ENCODE measurements at regions not wholly inside any gene's neighbourhood (a gene's known extent, or its start where the extent isn't known, plus 50 kb on each side); places are given as distances from the start of the nearest gene placed in this dataset.

DNA sequence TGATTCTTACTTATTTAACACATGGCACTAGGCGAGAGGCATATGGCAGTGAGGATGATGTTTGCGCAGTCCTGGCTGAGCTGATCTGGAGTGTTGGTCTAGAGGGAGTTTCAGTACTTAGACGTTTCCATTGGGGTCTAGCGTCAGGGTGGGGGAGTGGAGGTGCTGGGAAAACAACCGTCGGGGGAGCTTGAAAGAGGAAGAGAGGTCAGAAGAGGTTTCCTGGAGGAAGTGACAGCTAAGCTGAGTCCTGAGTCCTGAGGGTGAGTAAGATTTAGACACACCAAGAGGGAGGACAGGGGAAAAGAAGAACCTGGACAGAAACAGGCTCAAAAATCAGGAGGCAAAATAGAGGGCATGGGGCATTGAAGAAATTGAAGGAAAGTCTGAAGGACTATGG is 81.4 kb downstream of the ALOX5AP start:
- H3K4me3 ChIP-seq (ENCODE audit: low read depth, low read length) = no peak overlapping the region
- no peaks in the 10 kb centered on the region for H3K4me1 ChIP-seq (ENCODE audit: control insufficient read depth, insufficient read depth, low read length)
- H3K9me3 ChIP-seq (ENCODE audit: control insufficient read depth, insufficient read depth, low read depth, low read length) = no peaks in the 10 kb centered on the region
- no peaks in the 10 kb centered on the region for H3K36me3 ChIP-seq (ENCODE audit: control insufficient read depth, insufficient read depth, low read length)
- H3K27me3 ChIP-seq (ENCODE audit: control insufficient read depth, insufficient read depth, low read length) = no peaks in the 10 kb centered on the region
- H3K27ac ChIP-seq (ENCODE audit: low read depth, low read length) = no peak overlapping the region
- H3K9ac ChIP-seq (ENCODE audit: low read length) = no peak overlapping the region

DNA sequence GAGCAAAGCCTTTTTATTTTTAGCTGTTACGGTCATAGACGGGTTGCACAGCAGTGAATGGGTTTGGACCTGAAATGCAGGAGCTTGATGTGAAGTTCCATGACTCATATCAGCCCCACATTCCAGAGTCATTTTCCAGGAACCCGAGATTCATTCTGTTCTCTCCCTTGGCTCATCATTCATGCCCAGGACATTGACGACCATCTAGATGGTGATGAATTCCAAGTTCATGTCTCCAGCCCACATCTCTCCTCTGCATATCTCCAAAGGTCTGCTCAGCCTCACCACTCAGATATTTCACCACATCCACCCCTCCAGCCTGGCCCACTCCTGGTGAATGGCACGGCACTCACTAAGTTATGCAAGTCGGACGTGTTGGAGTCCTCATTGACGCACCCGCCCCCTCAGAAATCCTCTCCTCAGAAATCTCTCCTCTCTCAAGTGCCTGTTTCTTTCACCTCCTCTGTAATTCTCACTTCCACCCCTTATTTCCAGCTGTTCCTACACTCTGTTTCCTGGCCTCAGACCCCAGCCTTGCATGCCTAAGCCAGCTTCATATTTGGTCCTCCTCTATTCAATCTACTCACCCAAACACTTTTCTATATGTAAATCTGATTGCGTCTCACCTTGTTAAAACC is 83.1 kb downstream of the ALOX5AP start:
- H3K9ac ChIP-seq (ENCODE audit: low read length) = no peak overlapping the region
- no peak overlapping the region for H3K4me3 ChIP-seq (ENCODE audit: low read depth, low read length)
- H3K27ac ChIP-seq (ENCODE audit: low read depth, low read length) = no peak overlapping the region
- no peaks in the 10 kb centered on the region for H3K9me3 ChIP-seq (ENCODE audit: control insufficient read depth, insufficient read depth, low read depth, low read length)
- H3K36me3 ChIP-seq (ENCODE audit: control insufficient read depth, insufficient read depth, low read length) = no peaks in the 10 kb centered on the region
- H3K4me1 ChIP-seq (ENCODE audit: control insufficient read depth, insufficient read depth, low read length) = no peaks in the 10 kb centered on the region
- H3K27me3 ChIP-seq (ENCODE audit: control insufficient read depth, insufficient read depth, low read length) = no peaks in the 10 kb centered on the region

DNA sequence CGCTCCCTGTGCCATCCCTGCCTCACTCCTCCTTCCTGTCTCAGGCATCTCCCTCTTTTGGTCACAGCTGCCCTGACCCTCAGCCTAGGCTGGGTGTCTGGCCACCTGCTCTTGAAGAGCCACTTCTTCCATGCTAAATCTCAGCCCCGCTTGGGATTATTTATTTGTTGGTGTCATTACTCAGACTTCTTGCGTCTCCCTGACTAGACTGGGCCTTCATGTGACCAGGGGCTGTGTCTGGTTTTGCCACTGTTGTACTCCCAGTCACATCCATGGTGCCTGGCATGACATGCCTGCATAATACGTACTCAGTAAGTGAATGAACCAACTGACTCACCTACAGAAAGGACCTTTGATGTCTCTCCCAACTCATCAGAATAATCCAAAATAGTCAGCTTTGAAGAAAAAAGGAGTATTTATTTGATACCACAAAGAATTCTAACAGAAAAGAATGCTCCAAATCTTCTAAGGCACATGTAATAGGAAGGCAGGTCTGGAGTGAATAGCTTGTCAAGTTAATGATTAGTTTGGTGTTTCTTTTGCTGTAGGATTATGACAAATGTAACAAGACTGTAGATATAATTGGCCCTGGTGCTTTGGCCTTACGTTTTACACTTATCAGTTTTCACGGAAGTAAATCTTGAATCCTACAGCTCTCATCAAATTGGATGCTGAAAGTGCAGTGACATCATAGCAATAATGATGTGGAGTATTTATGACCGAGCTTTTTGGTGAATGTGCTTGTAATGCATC is 84.0 kb downstream of the ALOX5AP start:
- H3K36me3 ChIP-seq (ENCODE audit: control insufficient read depth, insufficient read depth, low read length) = no peaks in the 10 kb centered on the region

DNA sequence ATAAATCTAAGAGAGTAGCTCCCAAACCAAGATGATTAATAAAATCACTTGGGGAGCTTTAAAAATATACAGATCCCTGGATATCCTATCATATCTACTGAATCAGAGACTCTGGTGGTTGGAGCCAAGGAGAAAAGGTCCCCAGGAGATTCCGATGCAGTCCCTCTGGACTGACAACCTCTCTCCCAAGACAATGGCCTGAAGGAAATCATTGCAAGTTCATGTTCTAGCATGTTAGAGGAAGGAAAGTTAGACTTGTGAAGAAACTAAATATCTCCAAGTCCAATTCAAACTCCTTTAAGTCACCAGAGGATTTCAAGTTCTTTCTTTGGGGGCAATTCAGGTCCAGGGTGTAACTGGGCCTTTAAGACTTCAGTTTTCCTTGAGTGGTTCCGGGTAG is 84.7 kb upstream of the MEDAG start:
- no peak overlapping the region for H3K4me3 ChIP-seq (ENCODE audit: low read depth, low read length)
- H3K4me1 ChIP-seq (ENCODE audit: control insufficient read depth, insufficient read depth, low read length) = peaks cover 10% of the 10 kb centered on the region; the same call in 1 of the 2 replicates
- peaks cover 11% of the 10 kb centered on the region for H3K27me3 ChIP-seq (ENCODE audit: control insufficient read depth, insufficient read depth, low read length)
- no peak overlapping the region for H3K27ac ChIP-seq (ENCODE audit: low read depth, low read length)
- no peaks in the 10 kb centered on the region for H3K9me3 ChIP-seq (ENCODE audit: control insufficient read depth, insufficient read depth, low read depth, low read length)
- no peak overlapping the region for H3K9ac ChIP-seq (ENCODE audit: low read length)
- H3K36me3 ChIP-seq (ENCODE audit: control insufficient read depth, insufficient read depth, low read length) = no peaks in the 10 kb centered on the region

More for the DNA sequence above, 84.0 kb downstream of the ALOX5AP start:
- Histone ChIP-seq H3K4me1 (ENCODE audit: control insufficient read depth, insufficient read depth, low read length) (no peaks in the 10 kb centered on the region; the same call in 1 of the 2 replicates), H3K9ac (ENCODE audit: low read length) (no peak overlapping the region), H3K27ac (ENCODE audit: low read depth, low read length) (no peak overlapping the region), H3K27me3 (ENCODE audit: control insufficient read depth, insufficient read depth, low read length) (no peaks in the 10 kb centered on the region), H3K4me3 (ENCODE audit: low read depth, low read length) (no peak overlapping the region), H3K9me3 (ENCODE audit: control insufficient read depth, insufficient read depth, low read depth, low read length) (no peaks in the 10 kb centered on the region)

DNA sequence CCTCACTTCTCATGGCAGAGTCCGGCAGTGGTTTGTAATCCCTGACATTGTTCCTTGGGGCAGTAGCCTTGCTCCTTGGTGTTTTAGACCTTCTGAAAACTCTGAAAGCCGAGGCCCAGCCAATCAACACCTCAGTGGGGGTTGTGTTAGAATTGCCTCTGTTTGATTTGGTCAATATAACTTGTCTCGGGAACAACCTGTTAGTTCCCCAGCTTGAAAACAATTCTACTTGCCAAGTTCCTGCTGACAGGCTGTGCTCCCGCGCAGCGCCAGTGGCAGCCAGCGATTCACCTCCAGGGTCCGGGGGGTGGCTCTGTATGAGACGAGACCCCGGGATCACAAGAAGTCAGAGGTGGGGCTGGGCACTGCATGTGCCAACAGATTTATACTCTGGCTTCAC is 81.4 kb upstream of the MEDAG start:
- Histone ChIP-seq H3K4me3 (ENCODE audit: low read depth, low read length) (no peak overlapping the region), H3K27me3 (ENCODE audit: control insufficient read depth, insufficient read depth, low read length) (peaks cover 24% of the 10 kb centered on the region), H3K9me3 (ENCODE audit: control insufficient read depth, insufficient read depth, low read depth, low read length) (no peaks in the 10 kb centered on the region), H3K27ac (ENCODE audit: low read depth, low read length) (no peak overlapping the region), H3K9ac (ENCODE audit: low read length) (no peak overlapping the region), H3K4me1 (ENCODE audit: control insufficient read depth, insufficient read depth, low read length) (peaks cover 20% of the 10 kb centered on the region), H3K36me3 (ENCODE audit: control insufficient read depth, insufficient read depth, low read length) (no peaks in the 10 kb centered on the region)

DNA sequence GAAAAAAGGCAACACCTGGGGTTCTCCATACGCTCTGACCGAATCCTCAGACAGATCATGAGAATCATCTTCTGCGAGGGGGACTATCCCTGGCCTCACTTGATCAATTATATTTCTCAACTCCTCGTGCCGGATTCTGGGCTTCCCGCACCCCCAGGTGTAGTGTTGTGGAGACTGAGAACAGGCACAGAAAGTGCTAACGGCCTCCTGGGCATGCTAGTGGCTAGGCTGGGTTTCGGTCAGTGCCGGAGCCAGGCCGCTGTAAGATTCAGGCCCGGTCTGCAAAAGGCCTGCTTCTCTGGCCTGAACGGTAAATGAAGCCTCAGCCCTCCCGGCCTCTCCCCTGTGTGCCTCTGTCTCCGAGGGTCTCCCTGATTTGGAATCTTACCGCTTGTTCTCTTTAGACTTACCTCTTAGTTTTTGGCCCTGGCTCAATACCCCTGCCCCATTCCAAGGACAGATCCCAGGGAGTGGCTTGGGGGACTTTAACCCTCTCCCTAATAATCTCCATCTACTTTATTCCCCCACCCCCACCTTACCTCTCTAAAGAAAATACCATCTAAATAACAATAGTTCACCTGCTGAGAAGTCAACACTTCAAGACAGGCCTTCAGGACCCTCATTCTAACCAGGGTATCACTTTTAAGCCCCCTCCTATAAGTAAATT is 79.0 kb upstream of the MEDAG start:
- no peak overlapping the region for H3K4me3 ChIP-seq (ENCODE audit: low read depth, low read length)
- no peak overlapping the region for H3K27ac ChIP-seq (ENCODE audit: low read depth, low read length)
- H3K27me3 ChIP-seq (ENCODE audit: control insufficient read depth, insufficient read depth, low read length) = peaks cover 24% of the 10 kb centered on the region
- no peak overlapping the region for H3K9ac ChIP-seq (ENCODE audit: low read length)
- H3K4me1 ChIP-seq (ENCODE audit: control insufficient read depth, insufficient read depth, low read length) = peaks cover 20% of the 10 kb centered on the region
- H3K9me3 ChIP-seq (ENCODE audit: control insufficient read depth, insufficient read depth, low read depth, low read length) = no peaks in the 10 kb centered on the region
- no peaks in the 10 kb centered on the region for H3K36me3 ChIP-seq (ENCODE audit: control insufficient read depth, insufficient read depth, low read length)

DNA sequence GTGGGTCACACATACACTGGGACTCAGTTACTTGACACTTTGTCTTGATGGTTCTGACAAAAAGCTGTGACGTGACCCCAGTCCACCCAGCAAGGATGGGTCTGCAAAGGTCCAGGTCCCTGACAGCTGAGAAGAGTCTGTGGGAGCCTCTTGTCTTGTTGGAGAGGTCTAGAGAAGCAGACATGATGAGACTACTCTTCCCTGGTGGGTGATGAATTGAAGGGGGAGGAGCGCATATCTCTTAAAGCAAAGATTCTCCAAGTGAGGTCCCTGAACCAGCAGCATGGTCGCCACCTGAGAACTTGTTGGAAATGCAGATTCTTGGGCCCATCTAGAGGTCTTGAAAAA is 78.5 kb upstream of the MEDAG start:
- Histone ChIP-seq H3K27me3 (ENCODE audit: control insufficient read depth, insufficient read depth, low read length) (peaks cover 24% of the 10 kb centered on the region), H3K27ac (ENCODE audit: low read depth, low read length) (no peak overlapping the region), H3K4me1 (ENCODE audit: control insufficient read depth, insufficient read depth, low read length) (peaks cover 20% of the 10 kb centered on the region), H3K9ac (ENCODE audit: low read length) (no peak overlapping the region), H3K4me3 (ENCODE audit: low read depth, low read length) (no peak overlapping the region), H3K36me3 (ENCODE audit: control insufficient read depth, insufficient read depth, low read length) (no peaks in the 10 kb centered on the region), H3K9me3 (ENCODE audit: control insufficient read depth, insufficient read depth, low read depth, low read length) (no peaks in the 10 kb centered on the region)

DNA sequence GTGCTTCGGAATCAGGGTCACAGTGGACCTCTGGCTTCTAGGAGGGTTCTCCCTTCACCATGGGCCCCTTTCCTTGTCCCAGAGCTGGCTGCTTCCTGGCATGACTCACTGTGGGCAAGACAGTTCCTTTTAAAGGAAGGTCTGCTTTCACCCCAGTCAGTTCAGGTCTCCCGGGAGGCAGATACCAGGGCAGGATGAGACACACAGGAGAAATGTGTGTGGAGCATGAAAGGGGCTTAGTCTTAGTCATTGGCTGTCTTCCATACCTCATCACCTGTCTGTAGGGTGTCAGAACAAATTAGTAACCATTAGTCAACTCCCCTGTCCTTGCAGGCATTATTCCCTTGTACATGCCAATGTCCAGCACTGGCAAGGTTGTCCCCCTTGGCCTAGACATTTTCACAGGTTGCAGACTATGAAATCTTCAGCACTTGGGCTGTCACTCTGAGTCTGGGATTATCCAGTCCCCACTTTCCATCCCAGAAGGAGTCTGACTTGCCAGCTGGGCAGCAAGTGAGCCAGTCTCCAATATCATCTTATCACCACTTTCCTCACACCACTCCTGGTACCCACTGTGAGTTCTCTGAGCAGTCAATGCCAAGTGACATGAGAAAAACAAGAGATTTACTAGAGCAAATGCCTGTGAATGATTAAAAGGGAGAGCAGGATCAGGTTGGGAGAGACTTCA is 76.8 kb upstream of the MEDAG start:
- Histone ChIP-seq H3K27ac (ENCODE audit: low read depth, low read length) (no peak overlapping the region), H3K4me1 (ENCODE audit: control insufficient read depth, insufficient read depth, low read length) (peaks cover 36% of the 10 kb centered on the region), H3K9ac (ENCODE audit: low read length) (no peak overlapping the region), H3K4me3 (ENCODE audit: low read depth, low read length) (no peak overlapping the region), H3K9me3 (ENCODE audit: control insufficient read depth, insufficient read depth, low read depth, low read length) (no peaks in the 10 kb centered on the region), H3K27me3 (ENCODE audit: control insufficient read depth, insufficient read depth, low read length) (peaks cover 24% of the 10 kb centered on the region), H3K36me3 (ENCODE audit: control insufficient read depth, insufficient read depth, low read length) (no peaks in the 10 kb centered on the region)

DNA sequence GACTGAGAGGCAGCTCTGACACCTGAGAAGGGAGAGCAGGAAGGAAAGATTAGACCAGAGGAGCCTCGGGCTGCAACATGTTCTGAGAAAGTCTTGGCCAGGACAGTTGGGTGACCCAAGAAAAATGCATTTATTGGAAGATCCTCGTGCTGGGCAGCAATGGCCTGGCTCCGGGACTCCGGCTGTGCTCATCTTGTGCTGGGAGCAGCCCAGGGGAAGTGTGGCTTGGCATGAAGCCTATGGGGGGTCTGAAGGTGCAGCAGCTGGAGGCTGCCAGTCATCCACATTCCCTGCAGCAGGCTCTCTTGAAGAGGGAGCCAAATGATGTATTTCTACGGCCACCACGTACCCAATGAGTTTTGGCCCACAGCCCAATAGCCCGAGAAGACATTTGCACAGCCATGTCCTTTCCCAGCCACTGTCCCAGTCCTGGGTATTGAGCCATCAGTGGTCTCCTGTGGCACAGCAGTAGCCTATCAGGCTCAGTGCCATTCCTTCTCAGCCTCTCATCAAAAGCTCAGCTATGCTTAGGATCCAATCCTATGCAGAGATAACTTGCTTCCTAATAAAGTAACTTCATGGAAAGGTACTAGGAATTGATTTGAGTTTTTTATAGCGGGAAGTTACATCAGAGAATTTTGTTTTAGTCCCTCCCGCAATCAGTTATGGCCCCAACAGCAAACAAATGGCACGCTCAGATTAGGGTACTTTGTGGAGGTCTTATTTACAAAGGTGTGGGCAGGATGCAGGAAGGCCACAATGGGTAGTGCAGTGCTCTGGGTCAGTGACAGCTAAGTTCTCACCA is 76.0 kb upstream of the MEDAG start:
- Histone ChIP-seq H3K9me3 (ENCODE audit: control insufficient read depth, insufficient read depth, low read depth, low read length) (no peaks in the 10 kb centered on the region), H3K36me3 (ENCODE audit: control insufficient read depth, insufficient read depth, low read length) (no peaks in the 10 kb centered on the region), H3K4me3 (ENCODE audit: low read depth, low read length) (no peak overlapping the region), H3K27me3 (ENCODE audit: control insufficient read depth, insufficient read depth, low read length) (peaks cover 22% of the 10 kb centered on the region), H3K27ac (ENCODE audit: low read depth, low read length) (no peak overlapping the region), H3K9ac (ENCODE audit: low read length) (no peak overlapping the region), H3K4me1 (ENCODE audit: control insufficient read depth, insufficient read depth, low read length) (peaks cover 31% of the 10 kb centered on the region)

DNA sequence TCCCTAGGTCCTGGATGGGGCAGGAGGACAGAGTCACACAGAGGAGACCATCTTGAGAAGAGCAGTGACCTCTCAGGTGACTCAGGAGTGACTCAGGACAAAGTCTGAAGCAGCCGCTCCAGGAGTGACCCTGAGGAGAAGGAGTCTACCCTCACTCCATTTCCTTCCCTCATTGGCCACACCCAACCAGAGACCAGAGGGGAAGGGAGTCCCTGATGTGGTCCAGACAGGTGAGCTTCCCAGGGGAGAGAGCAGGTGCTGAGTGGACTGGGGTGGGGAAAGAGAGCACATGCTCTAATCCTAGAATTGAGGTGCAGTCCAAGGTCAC is 75.5 kb upstream of the MEDAG start:
- Histone ChIP-seq H3K9ac (ENCODE audit: low read length) (no peak overlapping the region), H3K4me3 (ENCODE audit: low read depth, low read length) (no peak overlapping the region), H3K27ac (ENCODE audit: low read depth, low read length) (no peak overlapping the region), H3K4me1 (ENCODE audit: control insufficient read depth, insufficient read depth, low read length) (peaks cover 29% of the 10 kb centered on the region), H3K27me3 (ENCODE audit: control insufficient read depth, insufficient read depth, low read length) (peaks cover 18% of the 10 kb centered on the region), H3K36me3 (ENCODE audit: control insufficient read depth, insufficient read depth, low read length) (no peaks in the 10 kb centered on the region), H3K9me3 (ENCODE audit: control insufficient read depth, insufficient read depth, low read depth, low read length) (no peaks in the 10 kb centered on the region)

Measured in HUES6 (cell line).